HFFc6 (cell line): ENCODE measurements at regions not wholly inside any gene's neighbourhood (a gene's known extent, or its start where the extent isn't known, plus 50 kb on each side); places are given as distances from the start of the nearest gene placed in this dataset.

Experiments
- DNase-seq: peaks from one replicate; pipeline ENCODE4 v3.0.0-alpha.2; 2018
- H3K27ac Mint-ChIP-seq: 2 replicates; pipeline ENCODE4 v1.8.0; 2020; ENCODE audit warnings: mild to moderate bottlenecking, mixed read lengths
- H3K27me3 Mint-ChIP-seq: 2 replicates; pipeline ENCODE4 v1.8.0; 2021; ENCODE audit warnings: mild to moderate bottlenecking, moderate library complexity, mixed read lengths; ENCODE audit not compliant: insufficient read depth
- H3K36me3 Mint-ChIP-seq: 2 replicates; pipeline ENCODE4 v1.8.0; 2021; ENCODE audit warnings: low read depth, mixed read lengths
- H3K4me1 Mint-ChIP-seq: 2 replicates; pipeline ENCODE4 v1.8.0; 2020; ENCODE audit warnings: low read depth, mixed read lengths
- H3K4me3 Mint-ChIP-seq: 2 replicates; pipeline ENCODE4 v1.8.0; 2020; ENCODE audit warnings: mild to moderate bottlenecking, moderate library complexity, mixed read lengths
- H3K9me3 Mint-ChIP-seq: 2 replicates; pipeline ENCODE4 v1.8.0; 2020; ENCODE audit warnings: mild to moderate bottlenecking, mixed read lengths
- TF ChIP-seq, protein P1 (sequence below): fragments of 200-600 bp; sonication (generic); IDR thresholded peaks from 2 replicates; pipeline ENCODE4 v1.5.0; 2021; ENCODE audit warnings: antibody characterized with exemption, mild to moderate bottlenecking

DNA sequence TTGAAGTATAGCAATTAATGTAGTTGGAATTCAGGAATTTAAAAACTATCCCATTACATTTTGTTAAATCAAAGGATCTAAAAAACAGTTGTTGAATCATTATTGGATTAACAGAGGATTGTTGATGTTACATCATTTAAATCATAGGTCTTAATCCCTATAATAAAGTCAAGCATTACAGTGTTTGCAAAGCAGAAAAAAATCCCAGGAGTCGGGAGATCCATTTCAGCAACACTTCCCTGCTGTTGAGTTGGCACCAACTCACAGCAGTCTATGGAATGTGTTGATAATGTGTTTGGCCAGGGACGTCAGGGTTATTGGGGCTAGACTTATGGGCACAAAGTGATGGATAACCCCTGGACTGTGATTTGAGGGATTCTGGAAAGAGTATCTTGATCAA, 99.1 kb upstream of the TMTC1 start:
- peaks cover 2% of the 10 kb centered on the region; the same call in 1 of the 2 replicates for H3K27me3 Mint-ChIP-seq
- no peak for DNase-seq

DNA sequence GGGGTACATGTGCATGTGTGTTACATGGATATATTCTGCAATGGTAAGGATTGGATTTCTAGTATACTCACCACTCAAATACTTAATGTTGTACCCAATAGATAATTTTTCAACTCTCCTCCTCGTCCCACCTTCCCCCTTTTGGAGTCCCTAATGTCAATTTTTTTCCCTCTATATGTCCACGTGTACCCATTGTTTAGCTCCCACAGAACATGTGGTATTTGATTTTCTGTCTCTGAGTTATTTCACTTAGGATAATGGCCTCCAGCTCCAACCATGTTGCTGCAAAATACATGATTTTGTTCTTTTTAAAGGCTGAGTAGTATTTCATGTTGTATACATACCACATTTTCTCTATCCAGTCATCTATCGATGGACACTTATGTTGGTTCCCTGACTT, 97.2 kb upstream of the TMTC1 start:
- Mint-ChIP-seq H3K9me3 (peaks cover 52% of the 10 kb centered on the region), H3K36me3 (peaks cover 3% of the 10 kb centered on the region; the same call in 1 of the 2 replicates), H3K27me3 (no peaks in the 10 kb centered on the region), H3K27ac (no peak overlapping the region), H3K4me3 (no peak overlapping the region), H3K4me1 (no peaks in the 10 kb centered on the region)
- DNase-seq: no peak
- TF ChIP-seq, protein P1, sequence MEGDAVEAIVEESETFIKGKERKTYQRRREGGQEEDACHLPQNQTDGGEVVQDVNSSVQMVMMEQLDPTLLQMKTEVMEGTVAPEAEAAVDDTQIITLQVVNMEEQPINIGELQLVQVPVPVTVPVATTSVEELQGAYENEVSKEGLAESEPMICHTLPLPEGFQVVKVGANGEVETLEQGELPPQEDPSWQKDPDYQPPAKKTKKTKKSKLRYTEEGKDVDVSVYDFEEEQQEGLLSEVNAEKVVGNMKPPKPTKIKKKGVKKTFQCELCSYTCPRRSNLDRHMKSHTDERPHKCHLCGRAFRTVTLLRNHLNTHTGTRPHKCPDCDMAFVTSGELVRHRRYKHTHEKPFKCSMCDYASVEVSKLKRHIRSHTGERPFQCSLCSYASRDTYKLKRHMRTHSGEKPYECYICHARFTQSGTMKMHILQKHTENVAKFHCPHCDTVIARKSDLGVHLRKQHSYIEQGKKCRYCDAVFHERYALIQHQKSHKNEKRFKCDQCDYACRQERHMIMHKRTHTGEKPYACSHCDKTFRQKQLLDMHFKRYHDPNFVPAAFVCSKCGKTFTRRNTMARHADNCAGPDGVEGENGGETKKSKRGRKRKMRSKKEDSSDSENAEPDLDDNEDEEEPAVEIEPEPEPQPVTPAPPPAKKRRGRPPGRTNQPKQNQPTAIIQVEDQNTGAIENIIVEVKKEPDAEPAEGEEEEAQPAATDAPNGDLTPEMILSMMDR: no peak

More for the DNA sequence above, 99.1 kb upstream of the TMTC1 start:
- TF ChIP-seq, protein P1: no peak
- Mint-ChIP-seq H3K36me3 (peaks cover 3% of the 10 kb centered on the region; the same call in 1 of the 2 replicates), H3K4me3 (no peak overlapping the region), H3K9me3 (peaks cover 42% of the 10 kb centered on the region), H3K4me1 (no peaks in the 10 kb centered on the region), H3K27ac (no peak overlapping the region)

DNA sequence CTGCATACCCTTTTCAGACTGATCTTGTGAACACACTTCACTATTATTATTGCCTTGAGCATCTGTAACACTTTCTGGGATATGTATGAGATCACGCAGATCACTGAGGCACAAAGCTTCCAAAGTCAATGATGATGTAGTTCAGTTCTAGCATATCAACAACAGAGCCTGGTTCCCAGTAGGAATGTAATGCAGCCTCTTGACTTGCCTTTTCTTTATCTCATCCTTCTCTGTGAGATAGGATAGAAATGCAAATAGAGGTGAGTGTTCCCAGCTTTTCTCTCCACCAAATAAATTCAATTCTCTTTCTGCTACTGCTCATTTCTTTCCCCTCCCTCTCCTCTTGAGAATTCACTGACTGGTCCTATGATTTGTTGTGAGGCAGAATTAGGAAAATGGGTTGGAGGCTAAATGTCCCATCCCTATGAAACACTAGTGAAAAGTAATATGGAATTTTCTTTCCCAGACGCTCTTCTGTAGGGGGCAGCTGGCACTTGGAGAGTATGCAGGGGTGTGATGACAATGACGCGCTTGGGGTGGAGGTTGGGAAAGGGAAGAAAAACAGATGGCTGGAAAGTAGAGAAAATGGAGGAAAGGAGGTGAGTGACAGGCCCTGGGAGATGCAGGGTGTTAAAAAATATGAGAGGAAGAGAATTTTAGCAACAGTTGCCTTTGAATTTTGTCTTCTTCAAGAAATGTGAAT, 96.0 kb upstream of the TMTC1 start:
- Mint-ChIP-seq H3K27me3 (no peaks in the 10 kb centered on the region), H3K27ac (no peak overlapping the region), H3K36me3 (peaks cover 2% of the 10 kb centered on the region; the same call in 1 of the 2 replicates), H3K4me1 (no peaks in the 10 kb centered on the region), H3K4me3 (no peak overlapping the region), H3K9me3 (peaks cover 56% of the 10 kb centered on the region)
- TF ChIP-seq, protein P1: no peak
- no peak for DNase-seq

DNA sequence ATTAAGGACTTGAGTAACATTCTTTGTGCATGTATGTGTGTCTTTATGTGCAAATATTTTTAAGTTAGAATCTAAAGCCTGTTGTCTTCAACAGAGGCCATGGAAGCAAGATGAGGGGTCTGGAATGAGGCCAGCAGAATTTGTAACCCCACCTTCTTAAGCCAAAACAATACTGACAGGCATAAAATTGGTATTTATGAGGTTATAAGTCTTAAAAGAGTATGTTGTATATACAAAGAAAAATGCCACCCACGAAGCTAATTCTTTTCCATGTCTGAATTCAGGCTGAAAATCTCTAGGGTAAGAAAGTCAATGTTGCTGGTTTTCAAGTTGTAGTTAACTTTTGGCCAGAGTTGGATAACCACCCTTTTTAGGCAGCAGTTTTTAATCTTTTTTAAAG, 86.2 kb upstream of the TMTC1 start:
- Mint-ChIP-seq H3K36me3 (no peaks in the 10 kb centered on the region), H3K4me3 (no peak overlapping the region)
- DNase-seq: no peak

DNA sequence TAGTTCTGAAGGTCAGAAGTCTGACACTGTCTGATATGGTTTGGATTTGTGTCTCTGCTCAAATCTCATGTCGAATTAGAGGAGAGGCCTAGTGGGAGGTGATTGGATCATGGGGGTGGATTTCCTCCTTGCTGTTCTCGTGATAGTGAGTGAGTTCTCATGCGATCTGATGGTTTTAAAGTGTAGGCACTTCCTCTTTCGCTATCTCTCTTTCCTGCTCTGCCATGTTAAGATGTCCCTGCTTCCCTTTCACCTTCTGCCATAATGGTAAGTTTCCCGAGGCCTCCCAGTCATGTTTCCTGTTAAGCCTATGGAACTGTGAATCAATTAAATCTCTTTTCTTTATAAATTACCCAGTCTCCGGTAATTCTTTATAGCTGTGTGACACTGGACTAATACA, 84.1 kb upstream of the TMTC1 start:
- Mint-ChIP-seq H3K4me3 (no peak overlapping the region), H3K4me1 (no peaks in the 10 kb centered on the region), H3K27ac (no peak overlapping the region), H3K9me3 (peaks cover 49% of the 10 kb centered on the region), H3K36me3 (no peaks in the 10 kb centered on the region), H3K27me3 (no peaks in the 10 kb centered on the region)
- DNase-seq: no peak
- TF ChIP-seq, protein P1: no peak

More for the DNA sequence above, 86.2 kb upstream of the TMTC1 start:
- Mint-ChIP-seq H3K4me1 (no peaks in the 10 kb centered on the region), H3K27ac (no peak overlapping the region), H3K27me3 (no peaks in the 10 kb centered on the region), H3K9me3 (peaks cover 49% of the 10 kb centered on the region)
- TF ChIP-seq, protein P1: no peak
